Effector memory CD4-positive, alpha-beta T cell (primary cell): ENCODE measurements at regions not wholly inside any gene's neighbourhood (a gene's known extent, or its start where the extent isn't known, plus 50 kb on each side); places are given as distances from the start of the nearest gene placed in this dataset.

ENCODE experiments used
- DNase-seq, 3 donors: peaks; one replicate each; pipeline ENCODE4 v3.0.0-alpha.2; 2020
- H3K27ac ChIP-seq: 2 replicates; pipeline ENCODE4 v1.7.0; 2013; ENCODE audit warnings: mild to moderate bottlenecking, low read length, moderate library complexity; ENCODE audit not compliant: insufficient read depth, poor library complexity, severe bottlenecking
- H3K27me3 ChIP-seq: replicated peaks from 2 replicates; pipeline ENCODE4 v1.7.0; 2013; ENCODE audit warnings: mild to moderate bottlenecking, low read length; ENCODE audit not compliant: insufficient read depth, control insufficient read depth, poor library complexity, severe bottlenecking
- H3K36me3 ChIP-seq: 2 replicates; pipeline ENCODE4 v1.7.0; 2013; ENCODE audit warnings: mild to moderate bottlenecking, low read length, moderate library complexity; ENCODE audit not compliant: control insufficient read depth, insufficient read depth
- H3K4me1 ChIP-seq: 2 replicates; pipeline ENCODE4 v1.7.0; 2013; ENCODE audit warnings: low read length, mild to moderate bottlenecking; ENCODE audit not compliant: control insufficient read depth, insufficient read depth, poor library complexity, severe bottlenecking
- H3K4me3 ChIP-seq: 2 replicates; pipeline ENCODE4 v1.7.0; 2013; ENCODE audit warnings: low read length, low read depth, mild to moderate bottlenecking; ENCODE audit not compliant: insufficient read depth, poor library complexity, severe bottlenecking
- H3K9me3 ChIP-seq: 2 replicates; pipeline ENCODE4 v1.7.0; 2013; ENCODE audit warnings: mild to moderate bottlenecking, low read length, moderate library complexity; ENCODE audit not compliant: control insufficient read depth

GRCh38 chr1:25042331-25043227, 112.5 kb upstream of the RUNX3 start:
- no peak for DNase-seq
- Histone ChIP-seq H3K4me3 (no peak overlapping the region), H3K27me3 (no peaks in the 10 kb centered on the region), H3K9me3 (no peaks in the 10 kb centered on the region), H3K36me3 (no peaks in the 10 kb centered on the region), H3K4me1 (no peaks in the 10 kb centered on the region), H3K27ac (no peak overlapping the region)

- Histone ChIP-seq H3K27me3 (no peaks in the 10 kb centered on the region), H3K27ac (no peak overlapping the region), H3K4me1 (peaks cover 6% of the 10 kb centered on the region), H3K9me3 (no peaks in the 10 kb centered on the region), H3K36me3 (no peaks in the 10 kb centered on the region), H3K4me3 (no peak overlapping the region)
- no peak for DNase-seq
Observed at GRCh38 chr1:25041916-25042315, 111.8 kb upstream of the RUNX3 start.

GRCh38 chr1:25040122-25040685, 110.1 kb upstream of the RUNX3 start:
- no peaks in the 10 kb centered on the region for H3K27me3 ChIP-seq
- no peak overlapping the region for H3K4me3 ChIP-seq
- no peak for DNase-seq
- no peaks in the 10 kb centered on the region for H3K9me3 ChIP-seq
- H3K4me1 ChIP-seq: peaks cover 9% of the 10 kb centered on the region
- H3K27ac ChIP-seq: no peak overlapping the region
- H3K36me3 ChIP-seq: no peaks in the 10 kb centered on the region

- H3K9me3 ChIP-seq: no peaks in the 10 kb centered on the region
- H3K27ac ChIP-seq: no peak overlapping the region
- H3K4me1 ChIP-seq: peaks cover 18% of the 10 kb centered on the region
- no peak overlapping the region for H3K4me3 ChIP-seq
- H3K27me3 ChIP-seq: no peaks in the 10 kb centered on the region
- H3K36me3 ChIP-seq: no peaks in the 10 kb centered on the region
- no peak for DNase-seq
Observed at GRCh38 chr1:25039229-25039628, 109.2 kb upstream of the RUNX3 start.

GRCh38 chr1:25038699-25039098, 108.6 kb upstream of the RUNX3 start:
- Histone ChIP-seq H3K27ac (no peak overlapping the region), H3K36me3 (no peaks in the 10 kb centered on the region), H3K4me1 (peaks cover 24% of the 10 kb centered on the region), H3K4me3 (no peak overlapping the region), H3K27me3 (no peaks in the 10 kb centered on the region), H3K9me3 (no peaks in the 10 kb centered on the region)
- no peak for DNase-seq

GRCh38 chr1:25037174-25038074, 107.3 kb upstream of the RUNX3 start:
- H3K27ac ChIP-seq: no peak overlapping the region
- H3K9me3 ChIP-seq: no peaks in the 10 kb centered on the region
- no peaks in the 10 kb centered on the region for H3K27me3 ChIP-seq
- H3K4me3 ChIP-seq: no peak overlapping the region
- DNase-seq: peak; percentile 36 to 42 (median 38)
- no peaks in the 10 kb centered on the region for H3K36me3 ChIP-seq
- peaks cover 36% of the 10 kb centered on the region for H3K4me1 ChIP-seq

GRCh38 chr1:25036117-25036546, 106.1 kb upstream of the RUNX3 start:
- H3K36me3 ChIP-seq: no peaks in the 10 kb centered on the region
- peaks cover 47% of the 10 kb centered on the region for H3K4me1 ChIP-seq
- H3K4me3 ChIP-seq: no peak overlapping the region
- no peaks in the 10 kb centered on the region for H3K9me3 ChIP-seq
- no peaks in the 10 kb centered on the region for H3K27me3 ChIP-seq
- DNase-seq: no peak
- H3K27ac ChIP-seq: no peak overlapping the region

GRCh38 chr1:25035523-25036116, 105.5 kb upstream of the RUNX3 start:
- peaks cover 52% of the 10 kb centered on the region for H3K4me1 ChIP-seq
- DNase-seq: no peak
- H3K27ac ChIP-seq: no peak overlapping the region
- H3K36me3 ChIP-seq: no peaks in the 10 kb centered on the region
- H3K4me3 ChIP-seq: no peak overlapping the region
- H3K9me3 ChIP-seq: no peaks in the 10 kb centered on the region
- H3K27me3 ChIP-seq: no peaks in the 10 kb centered on the region

GRCh38 chr1:25034736-25035522, 104.9 kb upstream of the RUNX3 start:
- Histone ChIP-seq H3K27me3 (no peaks in the 10 kb centered on the region), H3K9me3 (no peaks in the 10 kb centered on the region), H3K4me1 (peaks cover 59% of the 10 kb centered on the region), H3K36me3 (no peaks in the 10 kb centered on the region), H3K4me3 (no peak overlapping the region), H3K27ac (peak overlapping the region; percentile 58)
- DNase-seq: no peak
